Liver (tissue), 8 donors: ENCODE measurements at regions not wholly inside any gene's neighbourhood (a gene's known extent, or its start where the extent isn't known, plus 50 kb on each side); places are given as distances from the start of the nearest gene placed in this dataset.

Source experiments
- DNase-seq: peaks from one replicate; pipeline ENCODE4 v3.0.0-alpha.2; 2017; ENCODE audit warnings: low spot score
- H3K27ac ChIP-seq, 2 donors: one replicate each; pipeline ENCODE4 v1.7.0; 2013; ENCODE audit warnings: inconsistent platforms in 2 of 2, low read length in 2 of 2, control low read depth in 1 of 2, low read depth in 1 of 2, mild to moderate bottlenecking in 1 of 2
- H3K27me3 ChIP-seq, 4 donors: one replicate each; pipeline versions ENCODE4 v1.6.1 to v1.7.0; 2013; ENCODE audit warnings: low read length in 3 of 4, inconsistent platforms in 1 of 4, mild to moderate bottlenecking in 1 of 4, moderate library complexity in 1 of 4; ENCODE audit not compliant: control insufficient read depth in 4 of 4, insufficient read depth in 4 of 4
- H3K36me3 ChIP-seq, 4 donors: one replicate each; pipeline versions ENCODE4 v1.6.1 to v1.7.0; 2013; ENCODE audit warnings: low read length in 3 of 4, mild to moderate bottlenecking in 3 of 4, low read depth in 1 of 4, moderate library complexity in 1 of 4; ENCODE audit not compliant: control insufficient read depth in 4 of 4, insufficient read depth in 3 of 4
- H3K4me1 ChIP-seq, 4 donors: one replicate each; pipeline versions ENCODE4 v1.6.1 to v1.7.0; 2013; ENCODE audit warnings: low read length in 3 of 4, mild to moderate bottlenecking in 3 of 4, moderate library complexity in 1 of 4; ENCODE audit not compliant: control insufficient read depth in 4 of 4, insufficient read depth in 4 of 4
- H3K4me3 ChIP-seq, 3 donors: one replicate each; pipeline versions ENCODE4 v1.6.1 to v1.7.0; 2013; ENCODE audit warnings: low read length in 3 of 3, control low read depth in 1 of 3, low read depth in 1 of 3, mild to moderate bottlenecking in 1 of 3
- H3K9ac ChIP-seq, 2 donors: one replicate each; pipeline ENCODE4 v1.7.0; 2013; ENCODE audit warnings: low read length in 2 of 2, mild to moderate bottlenecking in 2 of 2, moderate library complexity in 2 of 2, control low read depth in 1 of 2, low read depth in 1 of 2
- H3K9me3 ChIP-seq, 4 donors: one replicate each; pipeline versions ENCODE4 v1.6.1 to v1.7.0; 2013; ENCODE audit warnings: low read length in 3 of 4; ENCODE audit not compliant: control insufficient read depth in 4 of 4
- EGR1 ChIP-seq, 2 donors: IDR thresholded peaks; 2 replicates each; pipeline ENCODE4 v1.6.1; 2016 to 2018; ENCODE audit warnings: antibody characterized with exemption in 2 of 2, low read depth in 2 of 2
- FOXA1 ChIP-seq: IDR thresholded peaks from 2 replicates; pipeline ENCODE4 v1.6.1; 2016; ENCODE audit warnings: antibody characterized with exemption
- FOXA2 ChIP-seq: IDR thresholded peaks from 2 replicates; pipeline ENCODE4 v1.6.1; 2016; ENCODE audit warnings: antibody characterized with exemption
- GABPA ChIP-seq, 2 donors: IDR thresholded peaks in 1 of 2; conservative IDR thresholded peaks in 1 of 2; 2 replicates each; pipeline ENCODE4 v1.6.1; 2016; ENCODE audit warnings: antibody characterized with exemption in 2 of 2, mild to moderate bottlenecking in 1 of 2, moderate library complexity in 1 of 2
- HNF4A ChIP-seq, 2 donors: conservative IDR thresholded peaks; 2 replicates each; pipeline ENCODE4 v1.6.1; 2016; ENCODE audit warnings: antibody characterized with exemption in 2 of 2, mild to moderate bottlenecking in 2 of 2
- HNF4G ChIP-seq: IDR thresholded peaks from 2 replicates; pipeline ENCODE4 v1.6.1; 2016; ENCODE audit warnings: antibody characterized with exemption
- JUND ChIP-seq, 2 donors: IDR thresholded peaks; 2 replicates each; pipeline ENCODE4 v1.6.1; 2016; ENCODE audit warnings: antibody characterized with exemption in 2 of 2
- NR2F2 ChIP-seq: IDR thresholded peaks from 2 replicates; pipeline ENCODE4 v1.6.1; 2016; ENCODE audit warnings: antibody characterized with exemption
- RAD21 ChIP-seq, 2 donors: IDR thresholded peaks; 2 replicates each; pipeline ENCODE4 v1.6.1; 2016; ENCODE audit warnings: antibody characterized with exemption in 2 of 2, mild to moderate bottlenecking in 2 of 2
- RXRA ChIP-seq, 2 donors: IDR thresholded peaks; 2 replicates each; pipeline ENCODE4 v1.6.1; 2017 to 2018; ENCODE audit warnings: antibody characterized with exemption in 2 of 2, mild to moderate bottlenecking in 1 of 2
- SP1 ChIP-seq: IDR thresholded peaks from 2 replicates; pipeline ENCODE4 v1.6.1; 2018; ENCODE audit warnings: antibody characterized with exemption, mild to moderate bottlenecking
- TAF1 ChIP-seq: conservative IDR thresholded peaks from 2 replicates; pipeline ENCODE4 v1.6.1; 2016; ENCODE audit warnings: antibody characterized with exemption, mild to moderate bottlenecking
- YY1 ChIP-seq: IDR thresholded peaks from 2 replicates; pipeline ENCODE4 v1.6.1; 2016; ENCODE audit warnings: antibody characterized with exemption, mild to moderate bottlenecking
- WGBS: extraction: QIAGEN DNeasy Blood & Tissue Kit; methylation state at CpG from one replicate; pipeline ENCODE4 v1.1.7; 2013; 5-methylcytosine and 5-hydroxymethylcytosine counted together
- TF ChIP-seq, protein P1 (sequence below): IDR thresholded peaks from 2 replicates; pipeline ENCODE4 v1.6.1; 2016; ENCODE audit warnings: antibody characterized with exemption
- TF ChIP-seq, protein P2 (sequence below): fragments of 150-350 bp; IDR thresholded peaks from 2 replicates; pipeline ENCODE4 v1.5.1; 2017; ENCODE audit warnings: improper control_type of control experiment, low read depth, low read length; ENCODE audit not compliant: missing input control
- TF ChIP-seq, protein P3 (sequence below): IDR thresholded peaks from 2 replicates; pipeline ENCODE4 v1.6.1; 2016; ENCODE audit warnings: antibody characterized with exemption
- TF ChIP-seq, protein P4 (sequence below): IDR thresholded peaks from 2 replicates; pipeline ENCODE4 v1.6.1; 2016; ENCODE audit warnings: antibody characterized with exemption
- TF ChIP-seq, protein P5 (sequence below): IDR thresholded peaks from 2 replicates; pipeline ENCODE4 v1.6.1; 2016; ENCODE audit warnings: antibody characterized with exemption, mild to moderate bottlenecking
- donor health status: healthy.
- donor health status: healthy.
- donor health status: healthy.
- donor health status: healthy.
- donor health status: healthy.

DNA sequence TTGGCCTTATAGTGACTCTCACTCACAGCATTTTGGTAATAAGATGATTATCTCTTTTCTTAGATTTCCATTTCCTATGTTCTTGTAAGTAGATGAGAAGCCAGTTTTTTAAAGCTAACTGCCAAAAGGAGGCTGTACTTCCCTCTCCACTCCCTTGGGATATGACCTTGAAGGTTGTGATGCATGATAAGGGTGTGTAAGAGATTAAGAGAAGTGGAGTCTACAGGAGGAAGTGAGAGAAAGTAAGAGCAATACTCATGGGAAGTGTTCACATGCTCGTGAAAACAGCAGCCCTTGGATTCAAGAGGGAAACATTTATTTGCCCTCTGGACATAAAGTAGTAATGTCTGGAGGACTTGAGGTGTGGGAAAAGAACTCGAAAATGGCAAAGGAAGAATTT, 171.5 kb downstream of the EVA1A start:
- no peaks in the 10 kb centered on the region for H3K4me1 ChIP-seq
- 70% methylated on average over 2 of the region's 2 CpGs for WGBS
- H3K9ac ChIP-seq = no peak overlapping the region

DNA sequence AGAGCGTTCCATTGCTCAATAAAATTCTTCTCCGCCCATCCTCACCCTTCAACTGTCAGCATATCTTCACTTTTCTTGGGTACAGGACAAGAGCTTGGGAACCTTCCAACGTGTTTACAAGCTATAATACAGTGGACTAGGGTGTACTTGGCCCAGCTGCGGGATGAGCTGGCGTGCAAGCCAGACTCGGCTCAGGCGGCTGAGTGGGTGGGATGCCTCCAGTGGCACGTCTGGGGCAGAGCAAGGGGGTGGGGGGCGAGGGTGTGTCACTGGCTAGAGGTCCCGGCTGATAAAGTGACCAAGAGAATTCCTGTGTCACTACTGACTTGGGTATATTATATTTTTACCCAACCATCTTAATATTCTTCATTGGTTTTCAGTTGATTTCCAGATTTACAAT, 179.7 kb downstream of the EVA1A start:
- Histone ChIP-seq H3K27ac (no peak overlapping the region), H3K4me3 (no peak overlapping the region), H3K27me3 (peaks cover 0 to 5% (median 0%) of the 10 kb centered on the region in 4 donors), H3K9ac (no peak overlapping the region), H3K36me3 (no peaks in the 10 kb centered on the region), H3K4me1 (no peaks in the 10 kb centered on the region), H3K9me3 (no peaks in the 10 kb centered on the region)
- TF ChIP-seq FOXA2 = no peak
- TF ChIP-seq HNF4A (conservative IDR thresholded peaks at IDR 0.05) = no peak
- TF ChIP-seq, protein P1, sequence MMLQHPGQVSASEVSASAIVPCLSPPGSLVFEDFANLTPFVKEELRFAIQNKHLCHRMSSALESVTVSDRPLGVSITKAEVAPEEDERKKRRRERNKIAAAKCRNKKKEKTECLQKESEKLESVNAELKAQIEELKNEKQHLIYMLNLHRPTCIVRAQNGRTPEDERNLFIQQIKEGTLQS = no peak
- TF ChIP-seq, protein P2, sequence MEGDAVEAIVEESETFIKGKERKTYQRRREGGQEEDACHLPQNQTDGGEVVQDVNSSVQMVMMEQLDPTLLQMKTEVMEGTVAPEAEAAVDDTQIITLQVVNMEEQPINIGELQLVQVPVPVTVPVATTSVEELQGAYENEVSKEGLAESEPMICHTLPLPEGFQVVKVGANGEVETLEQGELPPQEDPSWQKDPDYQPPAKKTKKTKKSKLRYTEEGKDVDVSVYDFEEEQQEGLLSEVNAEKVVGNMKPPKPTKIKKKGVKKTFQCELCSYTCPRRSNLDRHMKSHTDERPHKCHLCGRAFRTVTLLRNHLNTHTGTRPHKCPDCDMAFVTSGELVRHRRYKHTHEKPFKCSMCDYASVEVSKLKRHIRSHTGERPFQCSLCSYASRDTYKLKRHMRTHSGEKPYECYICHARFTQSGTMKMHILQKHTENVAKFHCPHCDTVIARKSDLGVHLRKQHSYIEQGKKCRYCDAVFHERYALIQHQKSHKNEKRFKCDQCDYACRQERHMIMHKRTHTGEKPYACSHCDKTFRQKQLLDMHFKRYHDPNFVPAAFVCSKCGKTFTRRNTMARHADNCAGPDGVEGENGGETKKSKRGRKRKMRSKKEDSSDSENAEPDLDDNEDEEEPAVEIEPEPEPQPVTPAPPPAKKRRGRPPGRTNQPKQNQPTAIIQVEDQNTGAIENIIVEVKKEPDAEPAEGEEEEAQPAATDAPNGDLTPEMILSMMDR = no peak
- no peak for TF ChIP-seq GABPA (IDR thresholded peaks at IDR 0.05 in 1 of 2, conservative IDR thresholded peaks at IDR 0.05 in 1 of 2)
- TF ChIP-seq, protein P3, sequence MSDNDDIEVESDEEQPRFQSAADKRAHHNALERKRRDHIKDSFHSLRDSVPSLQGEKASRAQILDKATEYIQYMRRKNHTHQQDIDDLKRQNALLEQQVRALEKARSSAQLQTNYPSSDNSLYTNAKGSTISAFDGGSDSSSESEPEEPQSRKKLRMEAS = no peak
- WGBS = 72% methylated on average over 10 of the region's 10 CpGs
- no peak for DNase-seq

More for the DNA sequence above, 171.5 kb downstream of the EVA1A start:
- TF ChIP-seq, protein P4, sequence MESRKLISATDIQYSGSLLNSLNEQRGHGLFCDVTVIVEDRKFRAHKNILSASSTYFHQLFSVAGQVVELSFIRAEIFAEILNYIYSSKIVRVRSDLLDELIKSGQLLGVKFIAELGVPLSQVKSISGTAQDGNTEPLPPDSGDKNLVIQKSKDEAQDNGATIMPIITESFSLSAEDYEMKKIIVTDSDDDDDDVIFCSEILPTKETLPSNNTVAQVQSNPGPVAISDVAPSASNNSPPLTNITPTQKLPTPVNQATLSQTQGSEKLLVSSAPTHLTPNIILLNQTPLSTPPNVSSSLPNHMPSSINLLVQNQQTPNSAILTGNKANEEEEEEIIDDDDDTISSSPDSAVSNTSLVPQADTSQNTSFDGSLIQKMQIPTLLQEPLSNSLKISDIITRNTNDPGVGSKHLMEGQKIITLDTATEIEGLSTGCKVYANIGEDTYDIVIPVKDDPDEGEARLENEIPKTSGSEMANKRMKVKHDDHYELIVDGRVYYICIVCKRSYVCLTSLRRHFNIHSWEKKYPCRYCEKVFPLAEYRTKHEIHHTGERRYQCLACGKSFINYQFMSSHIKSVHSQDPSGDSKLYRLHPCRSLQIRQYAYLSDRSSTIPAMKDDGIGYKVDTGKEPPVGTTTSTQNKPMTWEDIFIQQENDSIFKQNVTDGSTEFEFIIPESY = no peak
- TF ChIP-seq, protein P2 = no peak
- TF ChIP-seq JUND (IDR thresholded peaks at IDR 0.05) (no peak), RXRA (IDR thresholded peaks at IDR 0.05) (no peak), GABPA (IDR thresholded peaks at IDR 0.05 in 1 of 2, conservative IDR thresholded peaks at IDR 0.05 in 1 of 2) (no peak), HNF4G (no peak), TAF1 (no peak), EGR1 (IDR thresholded peaks at IDR 0.05; ENCODE audit: low read depth in 2 of 2) (no peak), SP1 (no peak), NR2F2 (no peak), FOXA1 (no peak), HNF4A (conservative IDR thresholded peaks at IDR 0.05) (no peak), YY1 (no peak), FOXA2 (no peak), RAD21 (IDR thresholded peaks at IDR 0.05) (no peak)
- TF ChIP-seq, protein P1 = no peak
- TF ChIP-seq, protein P5, sequence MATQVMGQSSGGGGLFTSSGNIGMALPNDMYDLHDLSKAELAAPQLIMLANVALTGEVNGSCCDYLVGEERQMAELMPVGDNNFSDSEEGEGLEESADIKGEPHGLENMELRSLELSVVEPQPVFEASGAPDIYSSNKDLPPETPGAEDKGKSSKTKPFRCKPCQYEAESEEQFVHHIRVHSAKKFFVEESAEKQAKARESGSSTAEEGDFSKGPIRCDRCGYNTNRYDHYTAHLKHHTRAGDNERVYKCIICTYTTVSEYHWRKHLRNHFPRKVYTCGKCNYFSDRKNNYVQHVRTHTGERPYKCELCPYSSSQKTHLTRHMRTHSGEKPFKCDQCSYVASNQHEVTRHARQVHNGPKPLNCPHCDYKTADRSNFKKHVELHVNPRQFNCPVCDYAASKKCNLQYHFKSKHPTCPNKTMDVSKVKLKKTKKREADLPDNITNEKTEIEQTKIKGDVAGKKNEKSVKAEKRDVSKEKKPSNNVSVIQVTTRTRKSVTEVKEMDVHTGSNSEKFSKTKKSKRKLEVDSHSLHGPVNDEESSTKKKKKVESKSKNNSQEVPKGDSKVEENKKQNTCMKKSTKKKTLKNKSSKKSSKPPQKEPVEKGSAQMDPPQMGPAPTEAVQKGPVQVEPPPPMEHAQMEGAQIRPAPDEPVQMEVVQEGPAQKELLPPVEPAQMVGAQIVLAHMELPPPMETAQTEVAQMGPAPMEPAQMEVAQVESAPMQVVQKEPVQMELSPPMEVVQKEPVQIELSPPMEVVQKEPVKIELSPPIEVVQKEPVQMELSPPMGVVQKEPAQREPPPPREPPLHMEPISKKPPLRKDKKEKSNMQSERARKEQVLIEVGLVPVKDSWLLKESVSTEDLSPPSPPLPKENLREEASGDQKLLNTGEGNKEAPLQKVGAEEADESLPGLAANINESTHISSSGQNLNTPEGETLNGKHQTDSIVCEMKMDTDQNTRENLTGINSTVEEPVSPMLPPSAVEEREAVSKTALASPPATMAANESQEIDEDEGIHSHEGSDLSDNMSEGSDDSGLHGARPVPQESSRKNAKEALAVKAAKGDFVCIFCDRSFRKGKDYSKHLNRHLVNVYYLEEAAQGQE = no peak
- TF ChIP-seq, protein P3 = no peak
- DNase-seq = no peak
- Histone ChIP-seq H3K9me3 (no peaks in the 10 kb centered on the region), H3K4me3 (no peak overlapping the region), H3K27ac (no peak overlapping the region), H3K36me3 (no peaks in the 10 kb centered on the region), H3K27me3 (peaks cover 0 to 5% (median 0%) of the 10 kb centered on the region in 4 donors)
